Activated CD4-positive, alpha-beta T cell treated with anti-CD3 and anti-CD28 coated beads, Interleukin-2, amount 10 ng/mL, durations not matched to agents 24 days and 14 days (primary cell): ENCODE measurements at regions not wholly inside any gene's neighbourhood (a gene's known extent, or its start where the extent isn't known, plus 50 kb on each side); places are given as distances from the start of the nearest gene placed in this dataset.
"Not testable (repeated sequence)": the region's sequence is repeated elsewhere in the genome, so short reads cannot be mapped to it uniquely, and the experiment has no call there.

Experiments used
- DNase-seq: peaks from one replicate; pipeline ENCODE4 v3.0.0; 2022
- H3K27ac Mint-ChIP-seq: one replicate; pipeline ENCODE4 v1.8.0; 2022; ENCODE audit warnings: mild to moderate bottlenecking, mixed read lengths
- H3K27me3 Mint-ChIP-seq: one replicate; pipeline ENCODE4 v1.8.0; 2022; ENCODE audit warnings: mixed read lengths
- H3K36me3 Mint-ChIP-seq: one replicate; pipeline ENCODE4 v1.8.0; 2022; ENCODE audit warnings: low read depth, mild to moderate bottlenecking, mixed read lengths
- H3K4me1 Mint-ChIP-seq: one replicate; pipeline ENCODE4 v1.8.0; 2021; ENCODE audit warnings: mixed read lengths
- H3K4me3 Mint-ChIP-seq: one replicate; pipeline ENCODE4 v1.8.0; 2022; ENCODE audit warnings: mild to moderate bottlenecking, moderate library complexity, mixed read lengths
- H3K9me3 Mint-ChIP-seq: one replicate; pipeline ENCODE4 v1.8.0; 2021; ENCODE audit warnings: mixed read lengths
- intact Hi-C: fragments of 100-400 bp; cut with micrococcal nuclease; formaldehyde crosslinking; loops from one replicate; pipeline ENCODE4 v1.15.1; 2023

DNA sequence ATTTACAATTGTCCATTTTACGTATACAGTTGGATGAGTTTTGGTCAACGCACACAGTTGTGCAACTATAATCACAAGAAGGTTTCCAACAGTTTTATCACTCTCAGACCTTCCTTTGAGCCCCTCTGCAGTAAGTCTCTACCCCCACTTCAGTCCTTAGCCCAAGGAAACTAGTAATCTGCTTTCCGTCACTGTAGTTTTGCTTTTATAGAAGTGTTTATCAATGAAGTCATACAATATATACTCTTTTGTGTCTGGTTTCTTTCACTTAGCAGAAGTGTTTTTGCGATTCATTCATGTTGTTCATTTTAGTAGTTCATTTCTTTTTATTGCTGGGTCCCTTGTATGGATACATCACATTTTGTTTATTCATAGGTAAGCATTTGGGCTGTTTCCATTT, 92.9 kb upstream of the PIP4K2A start:
- intact Hi-C loops = loop anchor here (10.0 kb wide), 1 partner anchor 58 kb away; no protein-coding TSS in a partner anchor
- peaks cover 11% of the 10 kb centered on the region for H3K27me3 Mint-ChIP-seq
- H3K36me3 Mint-ChIP-seq = no peaks in the 10 kb centered on the region
- DNase-seq = no peak
- H3K9me3 Mint-ChIP-seq = no peaks in the 10 kb centered on the region
- no peaks in the 10 kb centered on the region for H3K4me1 Mint-ChIP-seq
- no peak overlapping the region for H3K27ac Mint-ChIP-seq
- no peak overlapping the region for H3K4me3 Mint-ChIP-seq

- Mint-ChIP-seq H3K4me1 (no peaks in the 10 kb centered on the region), H3K36me3 (no peaks in the 10 kb centered on the region), H3K27me3 (peaks cover 11% of the 10 kb centered on the region), H3K9me3 (no peaks in the 10 kb centered on the region), H3K4me3 (no peak overlapping the region), H3K27ac (no peak overlapping the region)
- intact Hi-C loops = loop anchor here (10.0 kb wide), 1 partner anchor 59 kb away; no protein-coding TSS in a partner anchor
- DNase-seq = peak; percentile 32
These were observed 90.9 kb upstream of the PIP4K2A start for GRCh38 chr10:22805304-22805703.

GRCh38 chr10:22803261-22803885, 89.0 kb upstream of the PIP4K2A start:
- H3K27ac Mint-ChIP-seq = no peak overlapping the region
- intact Hi-C loops = loop anchor here (10.0 kb wide), 1 partner anchor 61 kb away; no protein-coding TSS in a partner anchor

DNA sequence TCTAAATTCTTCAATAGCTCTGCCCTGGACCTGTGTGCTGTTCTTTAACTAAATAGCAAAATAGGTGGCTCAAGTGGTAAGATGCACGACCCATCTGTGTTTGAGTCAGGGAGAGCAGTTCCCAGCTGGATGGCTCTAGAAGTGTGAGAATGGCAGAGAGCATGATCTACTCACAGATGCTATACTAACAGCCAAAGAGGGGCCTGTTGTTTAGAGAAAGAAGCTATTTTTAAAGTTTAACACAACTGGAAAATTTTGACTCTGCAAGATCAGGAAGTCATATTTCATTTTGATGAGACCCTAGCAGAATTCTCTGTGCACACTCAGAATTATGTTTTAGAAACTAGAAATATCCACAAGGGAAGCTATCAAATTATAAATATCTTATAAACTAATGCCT, 87.4 kb upstream of the PIP4K2A start:
- H3K4me1 Mint-ChIP-seq = no peaks in the 10 kb centered on the region
- no peak overlapping the region for H3K4me3 Mint-ChIP-seq
- peaks cover 5% of the 10 kb centered on the region for H3K9me3 Mint-ChIP-seq
- H3K27ac Mint-ChIP-seq = no peak overlapping the region
- no peak for DNase-seq
- H3K36me3 Mint-ChIP-seq = no peaks in the 10 kb centered on the region
- intact Hi-C loops = loop anchor here (10.0 kb wide), 1 partner anchor 63 kb away; no protein-coding TSS in a partner anchor
- H3K27me3 Mint-ChIP-seq = peaks cover 13% of the 10 kb centered on the region

More at GRCh38 chr10:22803261-22803885, 89.0 kb upstream of the PIP4K2A start:
- no peak for DNase-seq
- Mint-ChIP-seq H3K9me3 (peaks cover 5% of the 10 kb centered on the region), H3K4me1 (no peaks in the 10 kb centered on the region), H3K27me3 (peaks cover 13% of the 10 kb centered on the region), H3K36me3 (no peaks in the 10 kb centered on the region), H3K4me3 (no peak overlapping the region)

GRCh38 chr10:22797796-22798195, 83.4 kb upstream of the PIP4K2A start:
- H3K36me3 Mint-ChIP-seq, H3K4me1 Mint-ChIP-seq, H3K27ac Mint-ChIP-seq, DNase-seq, intact Hi-C loops, H3K4me3 Mint-ChIP-seq, H3K9me3 Mint-ChIP-seq: not testable (repeated sequence)
- peaks cover 10% of the 10 kb centered on the region for H3K27me3 Mint-ChIP-seq

GRCh38 chr10:22795546-22795945, 81.2 kb upstream of the PIP4K2A start:
- H3K4me1 Mint-ChIP-seq = no peaks in the 10 kb centered on the region
- no peaks in the 10 kb centered on the region for H3K36me3 Mint-ChIP-seq
- peaks cover 8% of the 10 kb centered on the region for H3K27me3 Mint-ChIP-seq
- H3K9me3 Mint-ChIP-seq = peaks cover 5% of the 10 kb centered on the region
- H3K4me3 Mint-ChIP-seq = no peak overlapping the region
- no peak overlapping the region for H3K27ac Mint-ChIP-seq
- DNase-seq = no peak
- intact Hi-C loops = no loop called here

DNA sequence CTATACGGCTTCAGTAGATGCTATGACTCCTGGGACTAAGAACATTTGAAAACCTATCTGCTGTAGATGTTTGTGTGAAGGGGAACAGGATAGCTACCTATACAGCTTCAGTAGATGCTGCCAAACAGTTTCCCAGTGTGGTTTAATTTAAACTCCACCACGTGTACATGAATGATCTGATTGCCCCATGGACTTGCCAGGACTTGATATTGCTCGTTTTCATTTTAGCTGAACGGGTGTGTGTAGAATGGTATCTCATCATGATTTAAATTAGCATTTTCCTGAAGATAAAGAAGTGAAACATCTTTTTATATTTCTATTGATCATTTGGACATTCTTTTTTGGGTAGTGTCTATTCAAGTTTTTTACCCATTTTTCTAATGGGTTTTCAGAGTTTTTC, 77.8 kb upstream of the PIP4K2A start:
- H3K4me1 Mint-ChIP-seq = no peaks in the 10 kb centered on the region
- peaks cover 6% of the 10 kb centered on the region for H3K27me3 Mint-ChIP-seq
- H3K4me3 Mint-ChIP-seq = no peak overlapping the region
- intact Hi-C loops = no loop called here
- no peak for DNase-seq
- H3K36me3 Mint-ChIP-seq = no peaks in the 10 kb centered on the region
- H3K9me3 Mint-ChIP-seq = no peaks in the 10 kb centered on the region
- H3K27ac Mint-ChIP-seq = no peak overlapping the region

DNA sequence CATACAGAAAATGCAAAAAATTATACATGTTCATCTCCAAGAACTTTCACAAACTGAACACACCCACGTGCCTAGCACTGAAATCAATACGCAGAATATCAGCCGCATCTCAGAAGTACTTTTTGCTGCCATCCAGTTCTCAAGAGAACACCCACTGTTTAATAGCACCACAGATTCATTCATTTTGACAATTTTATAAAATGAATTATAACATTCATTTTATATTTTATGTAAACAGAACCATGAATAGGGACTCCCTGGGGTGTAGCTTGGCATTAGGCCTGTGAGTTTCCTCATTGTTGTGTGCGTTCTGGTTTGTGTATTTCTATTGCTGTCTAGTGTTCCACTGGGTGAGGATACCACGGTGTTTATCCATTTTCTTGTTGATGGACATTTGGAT, 77.3 kb upstream of the PIP4K2A start:
- no peak for DNase-seq
- intact Hi-C loops = no loop called here
- H3K27me3 Mint-ChIP-seq = peaks cover 6% of the 10 kb centered on the region
- H3K36me3 Mint-ChIP-seq = no peaks in the 10 kb centered on the region
- H3K4me1 Mint-ChIP-seq = no peaks in the 10 kb centered on the region
- no peaks in the 10 kb centered on the region for H3K9me3 Mint-ChIP-seq
- no peak overlapping the region for H3K27ac Mint-ChIP-seq
- no peak overlapping the region for H3K4me3 Mint-ChIP-seq

GRCh38 chr10:22784668-22785067, 70.3 kb upstream of the PIP4K2A start:
- no peaks in the 10 kb centered on the region for H3K9me3 Mint-ChIP-seq
- intact Hi-C loops = no loop called here
- no peaks in the 10 kb centered on the region for H3K4me1 Mint-ChIP-seq
- H3K27ac Mint-ChIP-seq = no peak overlapping the region
- peaks cover 6% of the 10 kb centered on the region for H3K27me3 Mint-ChIP-seq
- no peak for DNase-seq
- H3K4me3 Mint-ChIP-seq = no peak overlapping the region
- no peaks in the 10 kb centered on the region for H3K36me3 Mint-ChIP-seq

GRCh38 chr10:22783807-22784206, 69.4 kb upstream of the PIP4K2A start:
- H3K27me3 Mint-ChIP-seq = peaks cover 6% of the 10 kb centered on the region
- H3K36me3 Mint-ChIP-seq = no peaks in the 10 kb centered on the region
- intact Hi-C loops = no loop called here
- no peak overlapping the region for H3K27ac Mint-ChIP-seq
- no peaks in the 10 kb centered on the region for H3K4me1 Mint-ChIP-seq
- H3K4me3 Mint-ChIP-seq = no peak overlapping the region
- no peak for DNase-seq
- H3K9me3 Mint-ChIP-seq = no peaks in the 10 kb centered on the region

GRCh38 chr10:22780474-22780885, 66.1 kb upstream of the PIP4K2A start:
- H3K9me3 Mint-ChIP-seq = peaks cover 6% of the 10 kb centered on the region
- intact Hi-C loops = no loop called here
- no peaks in the 10 kb centered on the region for H3K4me1 Mint-ChIP-seq
- no peak overlapping the region for H3K27ac Mint-ChIP-seq
- H3K27me3 Mint-ChIP-seq = peaks cover 2% of the 10 kb centered on the region
- DNase-seq = no peak
- no peak overlapping the region for H3K4me3 Mint-ChIP-seq
- H3K36me3 Mint-ChIP-seq = no peaks in the 10 kb centered on the region

DNA sequence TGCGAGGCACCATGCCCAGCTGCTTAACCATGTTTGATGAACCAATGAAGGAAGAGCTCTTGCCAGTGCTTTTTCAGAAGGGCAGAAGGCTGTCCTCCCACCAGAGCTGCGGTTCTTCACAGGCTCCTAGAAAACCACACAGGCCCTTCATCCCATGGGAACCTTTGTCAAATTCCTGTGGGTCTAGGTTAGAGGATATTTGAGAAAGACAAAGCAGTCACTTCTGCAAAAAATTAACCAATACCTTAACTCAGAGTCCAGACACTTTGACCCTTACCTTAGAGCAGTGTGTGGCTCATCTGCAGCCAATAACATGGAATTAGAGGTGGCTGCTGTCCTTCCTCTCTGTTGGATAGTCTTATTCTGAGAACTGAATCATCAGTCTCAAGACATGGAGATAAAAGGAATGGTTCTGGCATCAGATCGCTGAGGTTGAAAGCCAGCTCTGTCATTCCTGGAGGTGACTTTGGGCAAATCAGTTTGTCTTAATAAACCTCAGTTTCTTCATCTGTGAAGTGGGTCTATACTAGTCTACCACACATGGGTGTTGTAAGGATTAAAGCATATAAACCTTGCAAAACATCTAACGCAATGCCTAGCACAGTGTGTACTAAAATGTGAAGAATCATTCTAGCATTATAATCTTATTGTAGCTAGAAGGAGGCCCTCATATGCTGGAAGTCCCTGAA, 65.1 kb upstream of the PIP4K2A start:
- Mint-ChIP-seq H3K4me1 (no peaks in the 10 kb centered on the region), H3K27ac (no peak overlapping the region), H3K4me3 (no peak overlapping the region), H3K9me3 (peaks cover 6% of the 10 kb centered on the region), H3K27me3 (peaks cover 2% of the 10 kb centered on the region), H3K36me3 (no peaks in the 10 kb centered on the region)
- DNase-seq = no peak
- intact Hi-C loops = no loop called here

GRCh38 chr10:22774102-22774501, 59.7 kb upstream of the PIP4K2A start:
- Mint-ChIP-seq H3K4me1 (no peaks in the 10 kb centered on the region), H3K36me3 (no peaks in the 10 kb centered on the region), H3K4me3 (no peak overlapping the region), H3K27me3 (peaks cover 2% of the 10 kb centered on the region), H3K27ac (no peak overlapping the region), H3K9me3 (peaks cover 14% of the 10 kb centered on the region)
- no peak for DNase-seq
- intact Hi-C loops = no loop called here

DNA sequence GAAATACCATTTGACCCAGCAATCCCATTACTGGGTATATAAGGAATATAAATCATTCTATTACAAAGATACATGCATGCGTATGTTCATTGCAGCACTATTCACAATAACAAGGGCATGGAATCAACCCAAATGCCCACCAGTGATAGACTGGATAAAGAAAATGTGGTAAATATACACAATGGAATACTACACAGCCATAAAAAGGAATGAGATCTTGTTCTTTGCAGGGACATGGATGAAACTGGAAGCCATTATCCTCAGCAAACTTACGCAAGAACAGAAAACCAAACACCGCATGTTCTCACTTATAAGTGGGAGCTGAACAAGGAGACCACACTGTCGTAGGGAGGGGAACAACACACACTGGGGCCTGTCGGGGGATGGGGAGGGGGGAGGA, 57.3 kb upstream of the PIP4K2A start:
- H3K27ac Mint-ChIP-seq, H3K36me3 Mint-ChIP-seq, H3K4me3 Mint-ChIP-seq, DNase-seq, H3K4me1 Mint-ChIP-seq, H3K9me3 Mint-ChIP-seq, H3K27me3 Mint-ChIP-seq, intact Hi-C loops: not testable (repeated sequence)
